MCF 10A (cell line): ENCODE measurements at regions not wholly inside any gene's neighbourhood (a gene's known extent, or its start where the extent isn't known, plus 50 kb on each side); places are given as distances from the start of the nearest gene placed in this dataset.
"Not testable (repeated sequence)": the region's sequence is repeated elsewhere in the genome, so short reads cannot be mapped to it uniquely, and the experiment has no call there.

Source experiments
- BruUV-seq: library from RNA; stranded (reverse); fragments of 400-500 nt; replicated peaks from 2 replicates; lab custom pipeline; 2021; lab: Mats Ljungman, UMichigan
- CTCF ChIA-PET: fragments of 300-600 bp; sonication (Branson Sonifier 250); formaldehyde crosslinking; extraction: SDS; loops from one replicate; lab custom pipeline; 2021; ENCODE audit warnings: antibody characterized with exemption, inconsistent platforms; lab: Yijun Ruan, JAX
- POLR2A ChIA-PET: fragments of 300-600, 350-650 bp; sonication (Branson Sonifier 250); formaldehyde crosslinking; extraction: SDS; loops from one replicate; lab custom pipeline; 2020; ENCODE audit warnings: antibody characterized with exemption, inconsistent platforms; lab: Yijun Ruan, JAX
- DNase-seq: peaks from one replicate; pipeline ENCODE4 v3.0.0-alpha.2; 2018; ENCODE audit not compliant: unreplicated experiment
- H3K27ac Mint-ChIP-seq: one replicate; pipeline ENCODE4 v1.8.0; 2022; ENCODE audit warnings: mild to moderate bottlenecking, low read depth, mixed read lengths; ENCODE audit not compliant: unreplicated experiment
- H3K27me3 Mint-ChIP-seq: one replicate; pipeline ENCODE4 v1.8.0; 2022; ENCODE audit warnings: mixed read lengths; ENCODE audit not compliant: insufficient read depth, unreplicated experiment
- H3K36me3 Mint-ChIP-seq: one replicate; pipeline ENCODE4 v1.8.0; 2022; ENCODE audit warnings: mild to moderate bottlenecking, moderate library complexity, mixed read lengths; ENCODE audit not compliant: insufficient read depth, unreplicated experiment
- H3K4me1 Mint-ChIP-seq: one replicate; pipeline ENCODE4 v1.8.0; 2022; ENCODE audit warnings: mixed read lengths; ENCODE audit not compliant: insufficient read depth, unreplicated experiment
- H3K4me3 Mint-ChIP-seq: one replicate; pipeline ENCODE4 v1.8.0; 2022; ENCODE audit warnings: mild to moderate bottlenecking, moderate library complexity, mixed read lengths; ENCODE audit not compliant: unreplicated experiment
- H3K9me3 Mint-ChIP-seq: one replicate; pipeline ENCODE4 v1.8.0; 2022; ENCODE audit warnings: mixed read lengths; ENCODE audit not compliant: unreplicated experiment
- CTCF ChIP-seq: fragments of 200-600 bp; IDR thresholded peaks from one replicate; pipeline ENCODE4 v1.8.0; 2022; ENCODE audit warnings: antibody characterized with exemption, mild to moderate bottlenecking; ENCODE audit not compliant: unreplicated experiment
- intact Hi-C: fragments of 100-400 bp; cut with micrococcal nuclease; formaldehyde crosslinking; loops from 2 replicates; pipeline ENCODE4 v1.14.1; 2022

- H3K4me1 Mint-ChIP-seq, intact Hi-C loops, CTCF ChIA-PET, DNase-seq, H3K36me3 Mint-ChIP-seq, BruUV-seq, H3K4me3 Mint-ChIP-seq, H3K9me3 Mint-ChIP-seq, H3K27ac Mint-ChIP-seq, POLR2A ChIA-PET: not testable (repeated sequence)
- H3K27me3 Mint-ChIP-seq = peaks cover 21% of the 10 kb centered on the region
These were observed 122.6 kb downstream of the TRIM43 start for GRCh38 chr2:95714398-95714797.

- H3K36me3 Mint-ChIP-seq = peaks cover 4% of the 10 kb centered on the region
- H3K27ac Mint-ChIP-seq = no peak overlapping the region
- H3K9me3 Mint-ChIP-seq = no peaks in the 10 kb centered on the region
- H3K4me3 Mint-ChIP-seq = no peak overlapping the region
- H3K27me3 Mint-ChIP-seq = no peaks in the 10 kb centered on the region
- no peak for TF ChIP-seq CTCF
- CTCF ChIA-PET = no interaction called here
- DNase-seq = no peak
- POLR2A ChIA-PET = no interaction called here
- intact Hi-C loops = no loop called here
- H3K4me1 Mint-ChIP-seq = no peaks in the 10 kb centered on the region
- BruUV-seq = no TSS peak
These were observed 127.8 kb downstream of the TRIM43 start for GRCh38 chr2:95719473-95720060.

GRCh38 chr2:95721726-95722125 lies 129.9 kb downstream of the TRIM43 start:
- intact Hi-C loops = no loop called here
- Mint-ChIP-seq H3K27me3 (no peaks in the 10 kb centered on the region), H3K9me3 (no peaks in the 10 kb centered on the region), H3K4me1 (no peaks in the 10 kb centered on the region), H3K4me3 (no peak overlapping the region), H3K36me3 (peaks cover 4% of the 10 kb centered on the region), H3K27ac (no peak overlapping the region)
- no peak for DNase-seq
- BruUV-seq = no TSS peak
- ChIA-PET CTCF (no interaction called here), POLR2A (no interaction called here)
- TF ChIP-seq CTCF = no peak

- CTCF ChIA-PET = no interaction called here
- intact Hi-C loops = no loop called here
These were observed 130.4 kb downstream of the TRIM43 start for GRCh38 chr2:95722131-95722697.

GRCh38 chr2:95723627-95724210 lies 131.9 kb downstream of the TRIM43 start:
- intact Hi-C loops, DNase-seq, POLR2A ChIA-PET, H3K36me3 Mint-ChIP-seq, H3K27ac Mint-ChIP-seq, H3K4me3 Mint-ChIP-seq, H3K27me3 Mint-ChIP-seq, H3K9me3 Mint-ChIP-seq, H3K4me1 Mint-ChIP-seq, BruUV-seq: not testable (repeated sequence)
- CTCF ChIA-PET = interaction anchor here (0.9 kb wide), 1 partner anchor 320 kb away, joined by 4 read pairs; no protein-coding TSS in a partner anchor

More at GRCh38 chr2:95722131-95722697, 130.4 kb downstream of the TRIM43 start:
- TF ChIP-seq CTCF = no peak
- no peaks in the 10 kb centered on the region for H3K27me3 Mint-ChIP-seq
- no TSS peak for BruUV-seq
- H3K36me3 Mint-ChIP-seq = peaks cover 4% of the 10 kb centered on the region
- H3K4me1 Mint-ChIP-seq = no peaks in the 10 kb centered on the region
- H3K9me3 Mint-ChIP-seq = no peaks in the 10 kb centered on the region
- no peak overlapping the region for H3K4me3 Mint-ChIP-seq
- no peak for DNase-seq
- POLR2A ChIA-PET = no interaction called here
- no peak overlapping the region for H3K27ac Mint-ChIP-seq

- H3K27ac Mint-ChIP-seq, H3K27me3 Mint-ChIP-seq, POLR2A ChIA-PET, H3K4me3 Mint-ChIP-seq, BruUV-seq, H3K4me1 Mint-ChIP-seq, H3K36me3 Mint-ChIP-seq, H3K9me3 Mint-ChIP-seq, DNase-seq: not testable (repeated sequence)
- CTCF ChIA-PET = interaction anchor here (0.6 kb wide), 1 partner anchor 311 kb away, joined by 3 read pairs; no protein-coding TSS in a partner anchor
- intact Hi-C loops = loop anchor here (5.0 kb wide), 1 partner anchor 378 kb away; no protein-coding TSS in a partner anchor
These were observed 133.4 kb downstream of the TRIM43 start for GRCh38 chr2:95725191-95725590.

GRCh38 chr2:95725677-95726076 lies 133.9 kb downstream of the TRIM43 start:
- H3K27ac Mint-ChIP-seq, H3K4me3 Mint-ChIP-seq, BruUV-seq, POLR2A ChIA-PET, H3K36me3 Mint-ChIP-seq, CTCF ChIA-PET, H3K4me1 Mint-ChIP-seq, DNase-seq, H3K27me3 Mint-ChIP-seq, H3K9me3 Mint-ChIP-seq: not testable (repeated sequence)
- intact Hi-C loops = loop anchor here (5.0 kb wide), 1 partner anchor 378 kb away; no protein-coding TSS in a partner anchor
